HG03025 (cell line): ENCODE measurements at regions not wholly inside any gene's neighbourhood (a gene's known extent, or its start where the extent isn't known, plus 50 kb on each side); places are given as distances from the start of the nearest gene placed in this dataset.

Experiments
- ATAC-seq: cut with Tn5 transposase; IDR thresholded peaks from one replicate; pipeline ENCODE4 v1.9.1; 2021; ENCODE audit warnings: mild to moderate bottlenecking, moderate library complexity; ENCODE audit not compliant: unreplicated experiment, low FRiP score

DNA sequence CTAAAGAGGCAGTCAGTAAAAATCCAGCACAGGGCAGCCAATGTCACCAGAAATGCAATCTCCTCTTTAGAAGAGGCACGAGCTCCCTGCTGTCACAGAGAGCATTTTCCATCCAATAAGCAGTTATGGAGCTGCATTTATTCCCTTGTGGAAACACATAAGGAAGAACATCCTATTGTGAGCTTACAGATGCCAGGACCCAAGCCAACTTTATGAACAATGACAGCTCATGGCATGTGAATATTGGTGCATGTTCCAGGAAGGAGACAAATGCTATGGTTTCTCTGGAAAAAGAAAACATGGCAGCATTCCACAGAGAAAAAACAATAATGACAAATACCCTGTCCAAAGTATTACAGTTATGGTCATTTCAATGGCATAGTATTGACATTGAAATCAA is 955.6 kb downstream of the UQCRFS1 start:
- ATAC-seq = no peak

DNA sequence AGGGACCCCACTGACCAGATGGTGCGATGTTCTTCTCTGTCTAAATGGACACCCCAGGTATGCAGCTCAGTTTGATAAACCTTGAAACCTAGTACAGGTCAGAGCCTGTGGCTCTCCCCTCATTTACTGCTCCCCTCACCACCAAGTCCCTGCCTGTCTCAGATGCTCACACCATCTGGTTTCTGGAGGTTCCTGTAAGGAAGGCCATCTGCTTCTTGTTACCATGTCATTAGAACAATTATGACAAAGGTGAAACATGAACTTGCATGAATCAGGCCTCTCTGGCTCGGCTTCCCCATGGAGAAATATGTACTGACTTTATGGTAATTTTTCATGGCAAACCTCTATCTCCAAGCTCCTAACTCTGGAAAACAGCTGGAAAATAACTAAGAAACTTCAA is 965.7 kb downstream of the UQCRFS1 start:
- ATAC-seq = no peak

DNA sequence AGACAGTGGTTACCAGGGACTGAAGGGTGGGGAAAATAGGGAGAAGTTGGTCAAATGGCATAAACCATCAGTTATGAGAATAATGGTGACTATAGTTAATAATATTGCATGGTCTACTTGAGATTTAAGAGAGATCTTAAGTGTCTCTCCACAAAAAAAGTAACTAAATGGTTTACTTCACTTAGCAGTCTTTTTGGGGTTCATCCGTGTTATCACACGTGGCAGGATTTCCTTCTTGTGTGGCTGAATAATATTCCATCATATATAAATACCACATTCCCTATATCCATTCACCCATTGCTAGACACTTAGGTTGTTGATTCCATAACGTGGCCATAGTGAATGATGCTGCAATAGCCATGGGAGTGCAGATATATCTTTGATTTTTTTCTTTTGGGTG is 967.0 kb downstream of the UQCRFS1 start:
- ATAC-seq = no peak

DNA sequence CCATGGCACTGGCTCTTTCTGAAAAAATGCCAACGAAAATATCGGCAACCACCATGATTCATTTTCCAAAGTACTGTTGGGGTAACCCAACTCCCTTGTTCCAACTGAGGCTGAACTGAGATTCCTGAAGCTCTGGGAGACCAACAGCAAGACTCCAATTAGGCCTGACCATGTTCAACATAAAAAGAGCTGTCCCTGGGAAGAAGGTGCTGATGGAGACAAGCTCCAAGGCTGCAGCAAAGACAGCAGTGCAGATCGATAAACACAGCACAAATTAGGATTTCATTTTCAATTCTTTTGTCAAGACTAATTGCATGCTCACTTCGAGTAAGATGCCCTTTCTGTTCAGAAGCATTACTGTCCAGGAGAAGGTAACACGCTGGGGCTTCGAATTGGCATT is 968.0 kb downstream of the UQCRFS1 start:
- no peak for ATAC-seq

DNA sequence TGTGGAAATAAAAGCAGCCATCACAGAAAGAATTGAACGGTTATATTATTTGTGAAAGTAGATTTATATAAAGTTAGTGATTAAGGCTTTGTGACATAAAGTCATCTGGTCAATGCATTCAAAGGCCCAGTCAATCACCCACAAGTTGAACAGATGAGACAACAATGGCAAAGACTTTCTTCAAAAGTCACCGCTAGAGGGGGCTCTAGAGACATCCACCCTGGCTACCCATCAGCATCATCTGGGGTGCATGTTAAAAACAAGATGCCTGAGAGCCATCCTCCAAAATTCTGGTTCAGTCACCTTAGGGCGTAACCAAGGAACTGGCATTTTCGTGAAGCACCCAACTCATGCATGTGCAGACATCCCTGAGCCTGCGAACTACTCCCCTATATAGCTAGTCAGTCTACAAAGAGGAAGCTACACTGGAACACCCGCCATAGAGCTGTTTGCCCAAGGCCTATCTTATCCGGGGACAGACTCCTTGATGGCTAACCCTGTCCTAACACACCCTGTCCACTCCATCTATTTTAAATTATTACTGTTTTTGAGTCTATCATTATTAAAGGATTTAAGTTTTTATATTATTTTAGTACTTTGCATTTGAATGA is 970.5 kb downstream of the UQCRFS1 start:
- no peak for ATAC-seq

DNA sequence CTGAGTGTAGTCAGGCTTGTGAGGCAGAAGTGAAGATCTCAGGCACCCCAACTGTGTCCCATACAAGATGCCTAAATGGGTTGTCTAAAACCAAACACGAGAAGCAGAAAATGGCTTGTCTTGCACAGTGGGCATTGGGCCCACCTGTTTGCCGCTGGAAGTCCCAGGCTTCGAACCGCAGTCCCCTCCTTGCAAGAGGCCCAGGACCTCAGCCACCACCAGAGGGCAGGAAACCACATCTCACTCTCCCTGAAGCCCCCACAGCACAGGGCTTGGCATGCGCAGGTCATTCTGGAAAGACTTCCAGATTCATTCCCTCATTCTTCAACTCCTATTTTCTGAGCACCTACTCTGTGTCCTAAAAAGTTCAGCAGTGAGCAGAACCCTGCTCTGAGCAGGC is 973.7 kb downstream of the UQCRFS1 start:
- no peak for ATAC-seq

DNA sequence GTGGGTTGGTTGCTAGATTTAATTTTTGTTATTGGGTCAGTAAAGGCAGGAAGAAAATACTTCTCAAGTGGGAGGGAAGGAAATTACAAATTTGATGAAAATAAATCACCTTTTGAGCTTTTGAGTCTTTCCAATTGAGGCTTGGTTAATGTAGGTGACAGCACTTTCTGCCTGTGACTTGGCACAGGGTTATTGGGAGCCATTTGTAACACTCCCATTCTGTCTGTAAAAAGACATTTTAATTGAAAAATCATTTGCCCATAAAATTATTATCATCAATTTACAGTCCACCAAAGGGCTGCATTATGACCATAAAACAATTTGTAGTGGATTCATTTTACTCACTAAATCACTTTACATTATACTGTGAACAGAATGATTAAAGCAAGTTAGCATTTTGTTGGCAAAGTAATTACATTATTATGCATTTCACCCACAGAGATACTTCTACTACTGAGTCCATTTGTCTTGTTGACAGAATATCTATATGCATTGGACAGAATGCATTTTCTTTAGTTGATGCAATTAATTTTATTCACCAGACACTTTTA is 974.6 kb downstream of the UQCRFS1 start:
- ATAC-seq = no peak

DNA sequence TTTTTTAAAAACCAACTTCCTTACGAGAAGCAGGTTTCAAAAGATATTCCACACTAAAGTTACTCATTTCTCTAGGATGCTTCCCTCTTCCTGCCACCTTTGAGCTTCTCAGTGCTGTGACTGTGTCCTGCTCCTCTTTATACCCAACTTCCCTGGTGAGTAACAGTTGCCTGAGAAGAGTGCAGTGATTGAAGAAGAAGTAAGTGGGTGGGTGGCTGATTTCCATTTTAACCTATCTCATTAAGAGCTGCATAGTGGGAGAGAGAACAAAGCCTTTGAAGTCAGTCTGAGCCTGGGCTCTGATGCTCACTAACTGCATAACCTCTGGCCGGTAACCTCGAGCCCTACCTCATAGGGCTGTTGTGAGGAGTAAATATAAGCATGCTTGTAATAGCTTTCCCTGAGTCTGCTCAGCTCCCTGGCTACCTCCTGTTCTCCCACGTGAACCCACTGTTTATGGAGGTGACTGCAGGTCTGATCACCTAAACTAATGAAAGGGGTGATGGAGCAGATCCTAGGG is 977.3 kb downstream of the UQCRFS1 start:
- no peak for ATAC-seq

DNA sequence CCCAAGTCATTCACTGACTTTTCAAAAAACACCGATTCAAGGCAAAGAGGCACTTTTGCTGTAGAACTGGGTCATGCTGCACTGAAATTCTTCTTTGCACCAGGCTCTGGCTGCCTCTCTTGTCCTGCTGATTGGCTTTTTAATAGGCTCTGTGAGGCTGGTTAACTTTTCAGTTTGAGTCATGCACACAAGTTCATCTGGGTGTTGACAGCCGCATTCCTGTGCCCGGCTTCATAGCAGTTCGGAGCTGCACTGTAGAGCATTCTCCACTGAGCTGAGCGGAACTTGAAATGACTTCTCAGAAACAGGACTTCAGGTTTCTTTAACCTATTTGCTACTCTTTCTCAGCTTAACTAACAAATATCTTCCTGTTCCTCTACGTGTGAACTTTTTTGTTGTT is 978.3 kb downstream of the UQCRFS1 start:
- no peak for ATAC-seq

DNA sequence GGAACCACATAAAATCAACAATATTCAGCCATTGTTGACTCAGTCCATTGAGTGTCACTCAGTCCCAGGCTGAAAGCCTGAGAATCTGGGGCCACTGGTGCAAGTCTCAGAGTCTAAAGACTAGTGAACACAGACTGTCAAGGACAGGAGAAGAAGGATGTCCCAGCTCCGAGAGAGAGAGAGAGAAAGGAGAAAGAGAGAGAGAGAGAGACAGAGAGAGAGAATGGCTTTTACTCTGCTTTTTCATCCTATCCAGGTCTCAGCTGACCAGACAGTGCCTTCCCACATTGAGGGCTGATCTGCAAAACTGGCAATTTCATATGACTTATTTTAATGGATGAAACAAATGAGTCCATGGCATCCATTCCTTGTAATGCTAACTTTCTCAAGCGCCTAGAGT is 984.1 kb downstream of the UQCRFS1 start:
- no peak for ATAC-seq

DNA sequence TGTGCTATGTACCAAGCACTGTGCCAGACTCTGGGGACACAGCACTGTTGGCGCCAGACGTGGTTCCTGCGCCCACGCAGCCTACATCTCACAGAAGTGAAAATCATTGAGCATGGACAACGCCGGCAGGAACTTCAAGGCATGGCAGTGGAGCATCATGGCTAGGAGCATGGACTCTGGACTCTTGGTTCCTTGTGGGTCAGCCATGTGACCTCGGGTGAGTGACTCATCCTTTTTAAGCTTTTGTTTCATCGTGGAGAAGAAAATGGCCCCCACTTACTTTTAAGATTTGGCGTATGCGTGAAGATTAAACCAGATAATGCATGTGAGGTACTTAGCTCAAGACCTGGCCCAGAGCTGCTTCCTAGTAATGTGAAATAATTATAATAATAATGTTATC is 988.5 kb downstream of the UQCRFS1 start:
- no peak for ATAC-seq

DNA sequence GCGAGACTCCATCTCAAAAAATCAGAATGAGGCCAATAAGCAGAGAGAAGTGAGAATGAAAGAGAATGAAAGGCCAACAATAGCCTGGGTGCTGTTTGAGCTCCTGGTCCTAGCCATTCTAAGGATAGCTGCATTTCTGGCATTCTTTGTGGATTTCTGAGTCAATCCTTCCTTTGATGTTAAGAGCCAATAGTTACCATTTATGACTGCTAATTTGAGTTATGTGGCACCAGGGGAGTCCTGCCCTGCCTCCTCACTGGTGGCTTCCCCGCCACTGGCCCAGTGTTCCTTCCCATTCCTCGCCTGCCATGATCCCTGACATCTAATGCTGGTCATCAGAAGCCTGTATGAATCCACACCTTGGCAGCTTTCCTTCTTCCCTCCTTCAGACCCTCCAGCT is 991.2 kb downstream of the UQCRFS1 start:
- ATAC-seq = no peak

DNA sequence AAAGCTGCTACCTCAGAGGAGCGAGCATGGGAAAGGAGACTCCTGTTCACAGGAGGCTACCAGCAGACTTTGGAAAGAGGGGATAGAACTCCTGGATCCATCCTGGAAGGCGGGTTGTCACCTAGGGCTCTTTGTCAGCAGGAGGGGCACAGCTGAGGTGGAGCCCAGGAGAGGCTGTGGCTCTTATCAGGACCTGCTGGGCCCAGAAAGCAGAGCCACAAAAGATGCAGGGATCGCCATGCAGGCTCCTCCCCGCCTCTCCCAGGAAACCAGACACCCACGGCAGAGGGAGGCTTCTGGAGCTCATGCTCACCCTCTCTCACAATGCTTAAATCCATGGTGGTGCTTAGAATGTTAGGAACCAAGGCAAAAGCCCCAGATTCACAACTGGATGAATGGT is 994.2 kb downstream of the UQCRFS1 start:
- no peak for ATAC-seq

DNA sequence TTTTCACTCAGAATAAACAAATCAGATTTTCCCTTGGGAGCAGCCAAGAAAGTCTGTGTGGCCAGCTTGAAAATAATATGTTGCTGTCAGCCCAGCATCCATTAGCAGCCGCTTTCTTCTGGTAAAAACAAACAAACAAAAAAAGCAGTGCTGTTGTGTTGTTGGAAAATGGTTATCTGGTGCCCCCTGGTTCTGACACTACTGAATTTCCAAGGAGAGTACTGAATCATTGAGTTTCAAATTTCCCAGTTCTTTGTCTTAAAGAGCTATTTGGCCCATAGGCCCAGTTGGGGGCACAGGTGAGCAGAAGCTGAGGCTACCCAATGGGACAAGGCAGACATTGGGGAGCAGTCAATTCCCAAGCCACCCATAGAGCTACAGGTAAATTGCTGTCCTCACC is 995.9 kb downstream of the UQCRFS1 start:
- no peak for ATAC-seq

DNA sequence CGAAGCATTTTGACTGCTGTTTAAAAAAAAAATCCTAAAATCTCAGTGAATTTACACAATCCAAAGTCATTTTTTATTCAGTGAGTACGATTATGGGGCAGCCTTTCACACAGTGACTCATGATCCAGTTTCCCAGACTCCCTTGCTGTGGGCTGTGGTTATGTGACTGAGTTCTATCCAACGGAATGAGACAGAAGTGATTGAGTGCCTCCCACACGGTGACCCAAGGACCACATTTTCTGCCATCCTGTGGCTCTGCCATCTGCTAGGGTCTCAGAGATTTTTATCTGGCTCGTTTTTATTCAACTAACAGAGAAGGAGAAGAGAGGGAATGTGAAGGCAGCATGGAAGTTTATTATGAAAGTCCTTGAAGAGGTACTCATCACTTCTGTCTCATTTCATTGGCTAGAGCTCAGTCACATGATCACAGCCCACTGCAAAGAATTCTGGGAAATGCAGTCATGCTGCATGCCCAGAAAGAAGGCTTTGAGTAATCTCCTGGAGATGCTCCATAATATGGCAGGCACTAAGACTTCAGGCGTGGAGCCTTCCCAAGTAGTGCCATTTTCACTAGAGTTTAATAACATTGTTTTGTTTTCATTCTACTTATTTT is 999.4 kb downstream of the UQCRFS1 start:
- no peak for ATAC-seq

DNA sequence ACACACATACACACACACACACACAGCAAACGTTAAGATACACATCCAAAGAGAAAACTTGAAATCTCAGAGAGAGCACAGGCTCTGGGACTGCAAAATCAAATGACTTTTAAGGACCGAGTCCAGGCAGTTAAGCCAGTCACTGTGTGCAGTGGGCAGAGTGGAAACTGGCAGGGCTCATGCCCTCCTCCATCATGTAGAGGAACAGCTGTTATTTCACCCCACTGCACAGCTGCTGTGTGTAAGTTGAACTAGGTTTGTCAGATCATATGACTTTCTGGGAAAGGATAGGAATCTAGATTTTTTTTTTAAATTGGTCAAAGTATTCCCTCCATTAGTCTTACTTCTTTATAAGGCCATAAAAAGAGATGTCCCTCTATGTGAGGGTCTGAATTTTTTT is 1002.1 kb downstream of the UQCRFS1 start:
- no peak for ATAC-seq

DNA sequence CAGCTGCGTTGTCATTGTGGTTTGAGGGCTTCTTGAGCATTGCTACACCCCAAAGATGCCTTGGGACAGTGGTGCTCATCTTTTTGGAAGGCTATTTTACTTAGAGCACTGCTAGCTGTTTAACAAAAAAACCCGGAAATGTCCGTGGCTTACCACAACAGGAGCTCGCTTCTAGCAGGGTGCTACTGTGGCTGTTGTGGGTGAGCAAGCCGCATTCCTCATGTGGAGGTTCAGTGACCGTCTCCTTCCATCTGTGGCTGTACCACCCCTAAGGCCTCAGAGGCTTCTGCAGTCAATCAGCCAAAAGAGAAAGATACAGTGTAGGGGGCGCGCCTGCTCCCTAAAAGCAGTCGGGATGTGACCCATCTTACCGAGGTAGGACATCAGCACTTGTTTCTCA is 1004.2 kb downstream of the UQCRFS1 start:
- ATAC-seq = no peak

DNA sequence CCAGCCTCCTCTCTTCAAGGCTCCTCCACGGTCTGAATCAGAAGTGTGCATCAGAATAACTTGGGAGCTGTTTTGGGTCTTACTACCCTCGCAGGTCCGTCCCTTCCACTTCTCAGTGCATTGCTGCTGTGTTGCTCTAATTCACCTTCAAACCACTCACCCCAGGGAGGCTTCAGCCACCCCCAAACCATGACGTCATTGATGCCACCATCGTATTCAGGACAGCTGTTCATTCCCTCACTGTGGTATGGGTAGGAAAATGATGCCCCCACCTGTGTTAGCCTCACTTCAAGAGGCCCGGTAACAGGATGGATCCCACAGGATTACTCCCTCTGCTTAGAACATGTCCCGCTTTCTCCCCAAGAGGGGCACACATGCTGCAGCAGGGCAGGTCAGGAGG is 1005.7 kb downstream of the UQCRFS1 start:
- no peak for ATAC-seq

DNA sequence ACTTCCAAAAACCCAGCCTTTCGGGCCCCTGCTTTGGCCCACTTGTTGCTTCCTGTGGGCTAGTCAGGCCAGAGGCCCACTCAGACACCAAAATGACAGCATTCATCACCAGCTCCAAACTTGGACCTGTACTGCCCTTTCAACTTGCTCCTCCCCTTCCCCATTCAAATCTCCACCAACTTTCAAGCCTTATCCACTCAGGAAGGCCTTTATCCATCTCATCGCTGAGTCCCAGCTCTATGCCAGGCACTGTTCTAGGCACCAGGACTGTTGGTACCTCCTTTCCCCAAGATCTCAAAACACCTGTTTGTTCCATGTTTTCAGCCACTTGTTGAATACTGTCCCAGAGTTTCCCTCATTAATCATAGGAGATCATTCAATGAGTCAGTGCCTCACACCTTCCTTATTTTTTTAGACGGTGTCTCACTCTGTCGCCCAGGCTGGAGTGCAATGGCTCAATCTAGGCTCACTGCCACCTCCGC is 1011.4 kb downstream of the UQCRFS1 start:
- ATAC-seq = no peak

DNA sequence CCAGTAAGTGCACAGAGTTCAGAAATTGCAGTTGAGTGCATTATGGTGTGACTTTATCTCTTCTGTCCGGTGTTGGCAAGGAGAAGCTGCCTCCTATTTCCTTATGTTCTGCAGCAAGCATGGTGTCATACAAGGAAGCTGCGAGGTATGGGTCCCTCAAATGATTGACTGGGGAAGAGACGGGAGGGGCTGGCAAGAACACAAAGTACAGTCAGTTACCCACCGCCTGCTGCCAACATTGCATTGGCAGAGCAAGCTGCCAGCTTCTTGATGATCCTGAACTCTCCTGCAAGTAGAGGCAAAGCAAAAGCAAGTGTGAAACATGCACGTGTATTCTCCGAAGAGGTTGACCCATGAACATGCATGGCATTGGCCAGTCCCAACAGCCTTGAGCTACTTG is 1013.6 kb downstream of the UQCRFS1 start:
- ATAC-seq = no peak

DNA sequence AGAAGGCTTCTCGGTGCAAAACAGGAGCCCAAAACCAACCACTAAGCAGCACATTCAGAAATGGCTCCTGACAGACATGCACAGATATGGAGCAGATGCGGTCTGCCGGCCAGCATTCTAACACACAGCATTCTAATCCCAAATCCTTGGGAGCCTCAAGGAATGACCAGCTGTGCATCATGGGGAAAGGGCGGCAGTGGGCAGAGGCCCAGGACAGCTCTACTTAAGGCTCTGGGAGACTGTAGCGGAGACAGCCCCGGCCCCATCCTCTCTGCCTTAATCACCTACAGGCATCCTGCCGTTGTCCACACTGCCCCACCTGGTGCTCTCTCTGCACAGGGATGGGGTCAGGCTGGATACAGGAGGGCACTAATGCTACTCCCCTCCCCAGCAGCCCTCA is 1016.0 kb downstream of the UQCRFS1 start:
- no peak for ATAC-seq

DNA sequence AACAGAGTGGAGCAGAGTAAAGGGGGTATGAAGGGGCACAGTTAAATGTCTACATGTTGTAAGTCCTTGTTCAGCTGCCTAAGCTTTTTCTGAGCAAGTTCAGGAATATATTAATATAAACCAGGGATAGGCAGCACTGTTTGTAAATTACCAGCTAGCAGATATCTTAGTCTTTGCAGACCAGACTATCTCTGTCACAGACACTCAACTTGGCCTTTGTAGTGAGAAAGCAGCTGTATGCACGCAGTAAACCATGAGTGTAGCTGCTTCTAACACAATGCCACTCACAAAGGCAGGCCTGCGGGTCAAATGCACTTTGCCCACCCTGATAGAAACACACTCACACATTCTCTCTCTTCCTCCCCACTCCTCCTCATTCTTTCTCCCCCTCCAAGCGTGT is 1016.9 kb downstream of the UQCRFS1 start:
- ATAC-seq = no peak
